DMS114 treated with DMSO at 0.1 percent for 48 hours (cell line): ENCODE measurements at regions not wholly inside any gene's neighbourhood (a gene's known extent, or its start where the extent isn't known, plus 50 kb on each side); places are given as distances from the start of the nearest gene placed in this dataset.

ENCODE experiments used
- DNase-seq: peaks from one replicate; lab custom pipeline; 2025; ENCODE audit not compliant: unreplicated experiment; lab: John Stamatoyannopoulos, UW

GRCh38 chr10:43981232-43981631 is 332.6 kb upstream of the ZNF32 start:
- no peak for DNase-seq

GRCh38 chr10:43980715-43981114 is 332.0 kb upstream of the ZNF32 start:
- no peak for DNase-seq

GRCh38 chr10:43980313-43980712 is 331.6 kb upstream of the ZNF32 start:
- no peak for DNase-seq

DNA sequence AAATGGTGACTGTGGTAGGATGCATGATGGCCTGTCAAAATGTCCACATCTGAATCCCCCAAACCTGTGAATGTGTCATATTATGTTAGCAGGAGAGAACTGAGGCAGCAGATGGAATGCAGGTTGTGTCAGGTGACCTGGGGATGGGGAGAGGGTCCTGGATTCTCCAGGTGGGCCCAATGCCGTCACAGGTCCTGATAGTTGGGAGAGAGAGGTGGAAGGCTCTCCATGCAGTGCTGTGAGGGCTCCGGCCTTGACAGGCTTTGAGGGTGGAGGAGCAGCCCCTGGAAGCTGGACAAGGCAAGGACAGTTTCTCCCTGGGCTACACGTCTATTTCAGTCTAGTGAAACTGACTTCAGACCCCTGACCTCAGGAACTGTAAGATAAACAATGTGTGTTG is 330.9 kb upstream of the ZNF32 start:
- DNase-seq, result no peak

- DNase-seq, result no peak
Measured at GRCh38 chr10:43978936-43979335, 330.3 kb upstream of the ZNF32 start.

- no peak for DNase-seq
Measured at GRCh38 chr10:43978091-43978490, 329.4 kb upstream of the ZNF32 start.

DNA sequence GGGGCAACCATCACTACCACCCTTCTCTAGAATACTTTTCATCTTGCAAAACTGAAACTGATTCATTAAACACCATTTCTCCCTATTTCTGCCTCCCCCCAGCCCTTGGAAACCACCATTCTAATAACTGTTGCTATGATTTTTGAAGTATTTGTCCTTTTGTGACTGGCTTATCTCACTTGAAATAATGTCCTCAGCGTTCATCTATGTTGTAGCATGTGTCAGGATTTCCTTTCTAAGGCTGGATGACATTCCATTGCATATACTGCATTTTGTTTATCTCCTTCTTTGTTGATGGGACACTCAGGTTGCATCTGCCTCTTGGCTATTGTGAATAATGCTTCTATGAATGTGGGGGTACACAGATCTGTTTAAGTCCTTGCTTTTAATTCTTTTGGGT is 327.6 kb upstream of the ZNF32 start:
- no peak for DNase-seq

GRCh38 chr10:43973801-43974200 is 325.1 kb upstream of the ZNF32 start:
- DNase-seq, result no peak

DNA sequence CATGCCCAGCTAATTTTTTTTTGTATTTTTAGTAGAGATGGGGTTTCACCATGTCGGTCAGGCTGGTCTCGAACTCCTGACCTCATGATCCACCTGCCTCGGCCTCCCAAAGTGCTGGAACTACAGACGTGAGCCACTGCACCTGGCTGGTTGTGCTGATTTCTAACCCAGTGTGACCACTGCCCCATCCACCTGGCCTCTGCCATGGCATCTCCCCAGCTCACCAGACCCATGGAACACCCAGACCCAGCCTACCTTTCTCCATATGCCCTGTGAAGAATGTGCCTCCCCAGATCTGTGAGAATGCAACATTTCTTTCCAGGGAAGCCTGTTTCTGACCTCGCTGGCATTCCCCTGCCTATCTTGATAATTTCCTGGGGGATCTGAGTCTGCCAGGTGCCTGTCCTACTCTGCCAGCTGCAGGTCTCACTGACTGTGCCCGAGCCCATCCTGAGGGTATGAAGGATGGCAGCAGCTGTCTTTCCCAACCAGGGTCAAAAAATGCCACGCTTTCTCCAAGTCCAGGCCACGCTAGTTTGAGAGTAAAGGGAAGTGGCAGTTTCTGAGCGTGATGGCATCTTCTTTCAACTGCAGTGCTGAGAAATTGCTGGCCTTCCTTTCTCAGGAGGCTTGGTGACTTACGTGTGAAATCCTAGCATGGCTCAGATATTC is 324.4 kb upstream of the ZNF32 start:
- no peak for DNase-seq

- no peak for DNase-seq
Measured at GRCh38 chr10:43971981-43972380, 323.3 kb upstream of the ZNF32 start.

GRCh38 chr10:43971306-43971705 is 322.6 kb upstream of the ZNF32 start:
- no peak for DNase-seq

DNA sequence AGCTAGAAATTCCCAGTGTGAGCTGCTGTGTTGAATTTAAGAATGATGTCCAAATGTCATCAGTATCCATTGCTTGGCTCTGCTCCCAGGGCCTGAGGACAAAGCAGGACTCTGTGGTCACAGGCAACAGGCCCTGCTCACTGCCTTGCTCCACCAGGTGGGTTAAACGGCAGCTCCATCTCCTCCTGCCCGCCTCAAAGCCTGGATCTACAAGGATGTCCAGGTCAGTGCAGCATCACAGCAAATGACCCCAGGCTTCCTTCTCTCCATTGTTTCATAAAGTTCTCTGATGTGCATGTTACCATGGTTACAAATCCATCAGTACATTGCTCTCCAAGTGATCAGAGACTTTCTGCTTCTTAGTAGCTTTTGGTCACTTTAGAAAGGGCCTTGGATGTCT is 322.0 kb upstream of the ZNF32 start:
- no peak for DNase-seq

DNA sequence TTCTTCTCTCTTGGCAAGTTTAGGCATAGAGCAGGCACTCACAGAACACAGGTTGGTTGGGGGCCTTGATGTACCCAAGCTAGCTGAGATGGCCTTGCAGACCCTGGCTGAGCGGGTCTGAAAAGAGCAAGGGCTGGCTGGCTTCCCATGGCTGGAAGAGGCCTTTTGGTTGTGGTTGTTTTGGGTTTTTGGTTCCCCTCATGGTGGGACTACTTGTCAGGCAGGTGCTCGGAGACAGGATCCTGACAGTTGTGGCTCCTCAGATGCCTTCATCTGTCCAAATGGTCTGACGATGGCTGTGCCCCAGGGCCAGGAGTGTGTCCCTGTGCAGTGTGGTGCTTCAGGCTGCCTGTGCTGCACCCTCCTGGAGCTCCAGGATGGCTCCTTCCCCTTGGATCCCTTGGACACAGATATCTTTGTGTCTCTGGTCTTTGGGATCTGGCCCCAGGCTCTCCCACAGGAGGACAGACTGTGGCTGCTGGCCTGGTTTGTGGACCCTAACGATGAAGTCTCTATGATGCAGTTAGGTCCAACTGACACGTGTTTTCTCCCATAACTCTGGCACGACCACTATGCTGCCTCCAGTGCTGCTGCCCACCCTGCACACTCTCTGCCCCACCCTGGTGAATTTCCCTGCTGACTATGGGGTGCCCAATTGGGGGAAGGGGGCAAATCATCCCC is 321.5 kb upstream of the ZNF32 start:
- no peak for DNase-seq

- no peak for DNase-seq
Measured at GRCh38 chr10:43969506-43969905, 320.8 kb upstream of the ZNF32 start.

GRCh38 chr10:43968961-43969360 is 320.3 kb upstream of the ZNF32 start:
- DNase-seq, result no peak

- DNase-seq, result no peak
Measured at GRCh38 chr10:43968076-43968475, 319.4 kb upstream of the ZNF32 start.

DNA sequence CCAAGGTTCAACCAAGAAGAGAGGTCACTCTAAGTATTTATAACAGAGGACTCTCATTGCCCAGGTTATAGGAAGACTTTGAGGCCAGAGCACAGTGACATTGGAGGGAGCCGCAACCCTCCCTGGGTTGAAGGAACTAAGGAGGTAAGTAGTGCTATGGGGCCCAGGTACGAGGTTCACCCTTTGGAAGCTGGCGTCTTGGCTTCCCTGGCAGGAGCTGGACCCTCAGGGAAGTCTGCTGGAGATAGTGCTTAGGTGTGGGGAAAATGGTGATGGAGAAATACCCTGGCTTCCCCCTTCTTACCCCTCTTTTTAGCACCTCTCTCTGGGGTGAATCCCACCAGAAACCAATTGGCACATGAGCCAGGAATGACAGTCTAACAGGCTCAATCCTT is 317.9 kb upstream of the ZNF32 start:
- DNase-seq, result no peak

DNA sequence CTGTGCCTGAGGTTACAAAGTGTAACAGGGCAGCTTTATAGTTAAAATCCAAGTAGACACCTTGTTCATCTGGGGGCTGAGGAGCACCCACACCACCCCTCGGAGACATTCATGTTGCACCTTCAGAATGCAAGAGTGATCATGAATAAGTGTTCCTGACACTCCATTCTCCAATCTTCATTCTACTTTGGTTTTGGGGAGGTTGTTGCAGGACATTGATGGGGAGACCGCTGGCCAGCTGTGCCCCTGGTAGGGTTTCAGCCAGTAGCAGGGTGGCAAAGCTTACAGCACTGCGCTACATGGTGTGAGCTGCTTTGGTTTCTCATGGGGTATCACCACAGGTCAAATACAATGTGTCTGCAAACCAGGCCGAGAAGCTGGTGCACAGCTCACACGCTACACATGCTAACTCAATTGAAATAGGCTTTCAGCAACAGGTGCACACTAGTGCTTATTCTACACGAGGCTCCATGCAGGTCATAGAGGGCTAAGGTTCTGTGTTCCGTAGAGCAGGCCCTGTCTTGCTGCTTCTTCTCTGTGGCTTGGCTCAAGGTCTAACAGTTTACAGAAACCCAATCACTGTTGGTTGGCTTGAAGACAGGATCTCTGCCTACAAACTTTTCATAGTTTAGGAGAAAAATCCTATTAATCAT is 317.4 kb upstream of the ZNF32 start:
- DNase-seq, result no peak

DNA sequence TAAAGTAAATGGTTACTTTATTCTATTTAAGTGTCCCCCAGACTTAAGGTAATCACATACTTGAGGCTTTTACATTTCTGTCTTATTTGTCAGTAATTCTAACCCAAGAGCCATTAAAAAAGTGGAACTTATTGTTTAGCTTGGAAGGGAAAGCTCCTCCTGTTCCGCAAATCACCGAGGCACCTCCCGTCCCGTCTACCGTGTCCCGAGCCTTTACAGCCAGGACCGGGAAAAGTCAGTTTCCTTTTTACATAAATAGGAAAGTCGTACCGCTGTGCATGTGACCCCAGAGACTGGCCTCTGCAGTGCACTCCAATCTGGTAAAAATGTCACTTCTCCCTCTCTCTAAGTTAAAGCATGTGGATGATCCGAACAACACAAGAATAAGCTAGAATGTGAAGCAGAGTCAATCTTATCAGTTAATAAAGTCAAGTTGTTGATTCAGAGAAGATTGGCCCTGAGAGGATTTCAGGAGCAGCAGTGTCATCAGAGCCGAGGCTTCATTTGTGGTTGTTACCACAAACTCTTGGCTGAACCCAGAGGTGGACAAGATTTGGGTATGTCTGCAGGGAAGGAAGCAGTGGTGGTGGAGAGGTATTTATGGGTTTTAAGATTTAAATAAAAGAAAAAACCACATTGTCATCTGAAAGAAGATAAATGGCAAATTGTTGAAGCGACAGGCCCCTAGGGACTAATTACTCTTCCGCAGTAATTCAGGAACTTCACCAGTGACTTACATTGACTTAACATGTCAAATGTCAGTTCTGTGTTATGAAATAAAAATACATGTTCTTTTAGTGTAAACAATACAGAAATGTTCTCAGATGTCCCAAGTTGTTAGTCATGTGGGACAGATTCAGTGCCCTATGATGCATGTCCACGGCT is 316.6 kb upstream of the ZNF32 start:
- no peak for DNase-seq

DNA sequence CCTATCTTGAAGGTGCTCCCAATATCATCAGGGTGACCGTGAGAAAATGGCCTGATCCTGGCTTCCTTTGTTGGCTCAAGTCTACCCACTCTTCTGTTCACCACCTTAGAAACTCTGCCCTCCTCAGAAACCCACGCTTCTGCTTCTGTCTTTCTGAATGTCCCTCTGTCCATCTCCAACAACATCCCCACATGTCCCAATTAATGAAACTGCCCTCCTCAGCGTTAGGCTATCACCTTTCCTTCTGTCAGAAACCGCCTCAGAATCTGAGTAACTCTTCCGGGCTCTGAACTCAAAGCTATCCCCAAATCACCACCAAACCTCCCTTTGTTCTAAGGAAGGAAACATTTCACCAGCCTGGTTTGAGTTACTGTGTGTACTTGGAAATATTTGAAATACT is 315.8 kb upstream of the ZNF32 start:
- no peak for DNase-seq

DNA sequence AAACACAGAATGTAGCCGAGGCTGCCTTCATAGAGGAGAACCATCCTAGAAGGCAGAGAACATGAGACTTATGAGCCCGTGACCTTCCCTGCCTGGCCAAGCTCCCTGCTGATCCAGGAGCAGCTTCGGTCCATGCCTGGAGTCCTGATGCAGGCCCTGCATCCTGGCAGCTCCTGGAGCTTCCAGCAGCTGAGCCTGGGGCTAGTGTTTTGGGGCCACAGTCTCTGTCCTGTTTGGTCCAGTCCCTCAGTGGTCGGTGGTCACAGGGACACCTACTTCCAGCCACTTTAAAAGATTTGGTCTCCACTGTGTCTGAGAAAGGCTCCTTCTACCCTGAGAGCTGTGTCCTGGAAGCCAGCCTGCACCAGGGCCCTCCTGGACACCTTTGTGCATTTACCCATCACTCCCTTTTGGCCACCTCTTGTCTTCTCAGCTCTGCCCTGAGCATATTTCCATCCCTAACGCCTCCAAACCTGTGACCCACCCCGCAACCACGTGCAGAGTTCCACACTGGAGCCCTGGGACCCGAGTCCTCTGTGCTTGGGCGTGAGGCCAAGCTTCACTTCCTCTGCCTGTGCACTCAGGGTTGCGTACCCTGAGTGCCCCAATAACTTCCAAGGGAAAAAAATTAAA is 315.2 kb upstream of the ZNF32 start:
- no peak for DNase-seq
